HG03354 (cell line): ENCODE measurements at regions not wholly inside any gene's neighbourhood (a gene's known extent, or its start where the extent isn't known, plus 50 kb on each side); places are given as distances from the start of the nearest gene placed in this dataset.

Experiments
- ATAC-seq: cut with Tn5 transposase; IDR thresholded peaks from one replicate; pipeline ENCODE4 v1.9.1; 2021; ENCODE audit warnings: mild to moderate bottlenecking; ENCODE audit not compliant: unreplicated experiment, poor library complexity, severe bottlenecking

GRCh38 chr13:61078976-61079770 lies 336.5 kb downstream of the PCDH20 start:
- ATAC-seq = no peak

- ATAC-seq = no peak
These were observed 363.5 kb downstream of the PCDH20 start for GRCh38 chr13:61052175-61052574.

- no peak for ATAC-seq
These were observed 370.4 kb downstream of the PCDH20 start for GRCh38 chr13:61045251-61045650.

- no peak for ATAC-seq
These were observed 375.5 kb downstream of the PCDH20 start for GRCh38 chr13:61040181-61040580.

- no peak for ATAC-seq
These were observed 376.3 kb downstream of the PCDH20 start for GRCh38 chr13:61039302-61039701.

- ATAC-seq = no peak
These were observed 378.9 kb downstream of the PCDH20 start for GRCh38 chr13:61036715-61037114.

GRCh38 chr13:61030445-61030844 lies 385.2 kb downstream of the PCDH20 start:
- ATAC-seq = no peak

- ATAC-seq = peak; percentile 47
These were observed 386.6 kb downstream of the PCDH20 start for GRCh38 chr13:61029064-61029463.

GRCh38 chr13:61024046-61024445 lies 391.6 kb downstream of the PCDH20 start:
- no peak for ATAC-seq

- ATAC-seq = no peak
These were observed 393.8 kb downstream of the PCDH20 start for GRCh38 chr13:61021838-61022237.

- ATAC-seq = no peak
These were observed 401.9 kb downstream of the PCDH20 start for GRCh38 chr13:61013796-61014195.

GRCh38 chr13:61010358-61010757 lies 405.3 kb downstream of the PCDH20 start:
- ATAC-seq = no peak

- ATAC-seq = no peak
These were observed 413.0 kb downstream of the PCDH20 start for GRCh38 chr13:61002686-61003085.

- no peak for ATAC-seq
These were observed 425.5 kb downstream of the PCDH20 start for GRCh38 chr13:60990032-60990733.

- ATAC-seq = no peak
These were observed 429.3 kb downstream of the PCDH20 start for GRCh38 chr13:60986301-60986700.

- ATAC-seq = no peak
These were observed 434.2 kb downstream of the PCDH20 start for GRCh38 chr13:60981407-60981806.

GRCh38 chr13:60976367-60976766 lies 439.3 kb downstream of the PCDH20 start:
- ATAC-seq = no peak

- no peak for ATAC-seq
These were observed 441.4 kb downstream of the PCDH20 start for GRCh38 chr13:60974296-60974695.

GRCh38 chr13:60973529-60973928 lies 442.1 kb downstream of the PCDH20 start:
- ATAC-seq = no peak

GRCh38 chr13:60970736-60971135 lies 444.9 kb downstream of the PCDH20 start:
- no peak for ATAC-seq

GRCh38 chr13:60969656-60970055 lies 446.0 kb downstream of the PCDH20 start:
- no peak for ATAC-seq
